ENCODE measurements at regions not wholly inside any gene's neighbourhood (a gene's known extent, or its start where the extent isn't known, plus 50 kb on each side); places are given as distances from the start of the nearest gene placed in this dataset.
A peak's percentile ranks its signal among the peaks of the same experiment; 100 is the strongest.

- DNase-seq (ENCODE audit: low spot score) = no peak
Measured at GRCh38 chr3:76812649-76813242, 227.2 kb upstream of the ROBO2 start.

- DNase-seq (ENCODE audit: low spot score) = no peak
Measured at GRCh38 chr3:76815561-76815960, 224.3 kb upstream of the ROBO2 start.

- DNase-seq (ENCODE audit: low spot score) = no peak
Measured at GRCh38 chr3:76820481-76820880, 219.4 kb upstream of the ROBO2 start.

GRCh38 chr3:76824658-76825240 lies 215.2 kb upstream of the ROBO2 start:
- DNase-seq (ENCODE audit: low spot score) = peak; percentile 75

- no peak for DNase-seq (ENCODE audit: low spot score)
Measured at GRCh38 chr3:76826861-76827260, 213.0 kb upstream of the ROBO2 start.

- DNase-seq (ENCODE audit: low spot score) = peak; percentile 18
Measured at GRCh38 chr3:76827701-76828226, 212.1 kb upstream of the ROBO2 start.

- DNase-seq (ENCODE audit: low spot score) = no peak
Measured at GRCh38 chr3:76834657-76835056, 205.2 kb upstream of the ROBO2 start.

- no peak for DNase-seq (ENCODE audit: low spot score)
Measured at GRCh38 chr3:76841747-76842146, 198.2 kb upstream of the ROBO2 start.

- DNase-seq (ENCODE audit: low spot score) = no peak
Measured at GRCh38 chr3:76842216-76842615, 197.7 kb upstream of the ROBO2 start.

- no peak for DNase-seq (ENCODE audit: low spot score)
Measured at GRCh38 chr3:76855451-76855850, 184.4 kb upstream of the ROBO2 start.

- peak; percentile 52 for DNase-seq (ENCODE audit: low spot score)
Measured at GRCh38 chr3:76859596-76859995, 180.3 kb upstream of the ROBO2 start.

GRCh38 chr3:76864355-76864754 lies 175.5 kb upstream of the ROBO2 start:
- DNase-seq (ENCODE audit: low spot score) = no peak

GRCh38 chr3:76866729-76867408 lies 173.0 kb upstream of the ROBO2 start:
- DNase-seq (ENCODE audit: low spot score) = peak; percentile 7

GRCh38 chr3:76869726-76870384 lies 170.0 kb upstream of the ROBO2 start:
- DNase-seq (ENCODE audit: low spot score) = no peak

GRCh38 chr3:76871655-76872054 lies 168.2 kb upstream of the ROBO2 start:
- DNase-seq (ENCODE audit: low spot score) = no peak

GRCh38 chr3:76872999-76873398 lies 166.9 kb upstream of the ROBO2 start:
- DNase-seq (ENCODE audit: low spot score) = peak; percentile 32

- DNase-seq (ENCODE audit: low spot score) = peak; percentile 26
Measured at GRCh38 chr3:76873532-76874242, 166.2 kb upstream of the ROBO2 start.

- no peak for DNase-seq (ENCODE audit: low spot score)
Measured at GRCh38 chr3:76879959-76880358, 159.9 kb upstream of the ROBO2 start.

GRCh38 chr3:76886761-76887500 lies 153.0 kb upstream of the ROBO2 start:
- DNase-seq (ENCODE audit: low spot score) = no peak

- peak; percentile 7 for DNase-seq (ENCODE audit: low spot score)
Measured at GRCh38 chr3:76888856-76889255, 151.0 kb upstream of the ROBO2 start.

- no peak for DNase-seq (ENCODE audit: low spot score)
Measured at GRCh38 chr3:76889911-76890310, 150.0 kb upstream of the ROBO2 start.

All from kidney tubule cell (primary cell).